ENCODE measurements at regions not wholly inside any gene's neighbourhood (a gene's known extent, or its start where the extent isn't known, plus 50 kb on each side); places are given as distances from the start of the nearest gene placed in this dataset.

GRCh38 chr4:19703391-19703790 is 548.3 kb upstream of the SLIT2 start:
- DNase-seq (no peak), FAIRE-seq (no peak), ATAC-seq (no peak)
- Histone ChIP-seq H3K4me1 (no peaks in the 10 kb centered on the region), H3K36me3 (no peaks in the 10 kb centered on the region), H3K9me3 (no peaks in the 10 kb centered on the region), H3K27ac (no peak overlapping the region), H3K27me3 (no peaks in the 10 kb centered on the region), H3K4me3 (no peak overlapping the region)
- intact Hi-C loops (cut with DNase I) = no loop called here
- TF ChIP-seq, protein P1, sequence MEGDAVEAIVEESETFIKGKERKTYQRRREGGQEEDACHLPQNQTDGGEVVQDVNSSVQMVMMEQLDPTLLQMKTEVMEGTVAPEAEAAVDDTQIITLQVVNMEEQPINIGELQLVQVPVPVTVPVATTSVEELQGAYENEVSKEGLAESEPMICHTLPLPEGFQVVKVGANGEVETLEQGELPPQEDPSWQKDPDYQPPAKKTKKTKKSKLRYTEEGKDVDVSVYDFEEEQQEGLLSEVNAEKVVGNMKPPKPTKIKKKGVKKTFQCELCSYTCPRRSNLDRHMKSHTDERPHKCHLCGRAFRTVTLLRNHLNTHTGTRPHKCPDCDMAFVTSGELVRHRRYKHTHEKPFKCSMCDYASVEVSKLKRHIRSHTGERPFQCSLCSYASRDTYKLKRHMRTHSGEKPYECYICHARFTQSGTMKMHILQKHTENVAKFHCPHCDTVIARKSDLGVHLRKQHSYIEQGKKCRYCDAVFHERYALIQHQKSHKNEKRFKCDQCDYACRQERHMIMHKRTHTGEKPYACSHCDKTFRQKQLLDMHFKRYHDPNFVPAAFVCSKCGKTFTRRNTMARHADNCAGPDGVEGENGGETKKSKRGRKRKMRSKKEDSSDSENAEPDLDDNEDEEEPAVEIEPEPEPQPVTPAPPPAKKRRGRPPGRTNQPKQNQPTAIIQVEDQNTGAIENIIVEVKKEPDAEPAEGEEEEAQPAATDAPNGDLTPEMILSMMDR (IDR thresholded peaks at IDR 0.05) = no peak
- WGBS, 2 donors = 73 to 81% methylated on average over 4 of the region's 4 CpGs

- no peaks in the 10 kb centered on the region for H3K9me3 ChIP-seq
- WGBS, 2 donors = 33 to 37% methylated on average over 2 of the region's 2 CpGs
- FAIRE-seq (no peak), DNase-seq (no peak), ATAC-seq (no peak)
- H3K36me3 ChIP-seq = no peaks in the 10 kb centered on the region
- no peak overlapping the region for H3K4me3 ChIP-seq
- H3K4me1 ChIP-seq = no peaks in the 10 kb centered on the region
- TF ChIP-seq, protein P1 (IDR thresholded peaks at IDR 0.05) = no peak
- H3K27me3 ChIP-seq = no peaks in the 10 kb centered on the region
- intact Hi-C loops (cut with DNase I) = no loop called here
- H3K27ac ChIP-seq = no peak overlapping the region
Observed at GRCh38 chr4:19700992-19701391, 550.7 kb upstream of the SLIT2 start.

DNA sequence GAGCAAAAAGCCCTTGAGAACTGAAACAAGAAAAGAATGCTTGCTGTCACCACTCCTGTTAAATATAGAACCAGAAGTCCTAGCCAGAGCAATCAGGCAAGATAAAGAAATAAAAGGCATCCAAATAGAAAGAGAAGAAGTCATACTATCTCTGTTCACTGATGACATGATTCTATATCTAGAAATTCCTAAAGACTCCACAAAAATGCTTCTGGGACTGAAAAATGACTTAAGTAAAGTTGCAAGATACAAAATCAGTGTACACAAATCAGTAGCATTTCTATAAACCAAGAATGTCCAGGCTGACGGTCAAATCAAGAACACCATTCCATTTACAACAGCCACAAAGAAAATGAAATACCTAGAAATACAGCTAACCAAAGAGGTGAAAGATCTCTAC is 552.7 kb upstream of the SLIT2 start:
- ATAC-seq = no peak
- Histone ChIP-seq H3K27me3 (no peaks in the 10 kb centered on the region), H3K4me1 (no peaks in the 10 kb centered on the region), H3K9me3 (no peaks in the 10 kb centered on the region), H3K27ac (no peak overlapping the region), H3K36me3 (no peaks in the 10 kb centered on the region), H3K4me3 (no peak overlapping the region)
- intact Hi-C loops (cut with DNase I) = no loop called here
- DNase-seq = no peak
- 74 to 79% methylated on average over 1 of the region's 1 CpG for WGBS, 2 donors
- TF ChIP-seq, protein P1 (IDR thresholded peaks at IDR 0.05) = no peak
- FAIRE-seq = no peak

- no peak for DNase-seq
- TF ChIP-seq, protein P1 (IDR thresholded peaks at IDR 0.05) = no peak
- no peaks in the 10 kb centered on the region for H3K4me1 ChIP-seq
- H3K9me3 ChIP-seq = no peaks in the 10 kb centered on the region
- intact Hi-C loops (cut with DNase I) = no loop called here
- H3K4me3 ChIP-seq = no peak overlapping the region
- H3K36me3 ChIP-seq = no peaks in the 10 kb centered on the region
- WGBS, 2 donors = 75 to 86% methylated on average over 4 of the region's 4 CpGs
- no peak for FAIRE-seq
- ATAC-seq = no peak
- H3K27me3 ChIP-seq = no peaks in the 10 kb centered on the region
- no peak overlapping the region for H3K27ac ChIP-seq
Observed at GRCh38 chr4:19694812-19695211, 556.9 kb upstream of the SLIT2 start.

GRCh38 chr4:19693936-19694570 is 557.7 kb upstream of the SLIT2 start:
- FAIRE-seq = no peak
- intact Hi-C loops (cut with DNase I) = no loop called here
- ATAC-seq = no peak
- no peaks in the 10 kb centered on the region for H3K36me3 ChIP-seq
- TF ChIP-seq, protein P1 (IDR thresholded peaks at IDR 0.05) = no peak
- H3K4me3 ChIP-seq = no peak overlapping the region
- 41 to 45% methylated on average over 5 of the region's 5 CpGs for WGBS, 2 donors
- H3K4me1 ChIP-seq = no peaks in the 10 kb centered on the region
- H3K27me3 ChIP-seq = no peaks in the 10 kb centered on the region
- DNase-seq = no peak
- no peak overlapping the region for H3K27ac ChIP-seq
- H3K9me3 ChIP-seq = no peaks in the 10 kb centered on the region
